ENCODE measurements at regions not wholly inside any gene's neighbourhood (a gene's known extent, or its start where the extent isn't known, plus 50 kb on each side); places are given as distances from the start of the nearest gene placed in this dataset.

- no peak for TF ChIP-seq CTCF (IDR thresholded peaks at IDR 0.05)
- Mint-ChIP-seq H3K36me3 (ENCODE audit: low read depth) (no peaks in the 10 kb centered on the region), H3K27ac (no peak overlapping the region), H3K4me1 (peaks cover 14% of the 10 kb centered on the region), H3K27me3 (no peaks in the 10 kb centered on the region), H3K9me3 (peaks cover 4% of the 10 kb centered on the region), H3K4me3 (no peak overlapping the region)
- ChIA-PET CTCF (no interaction called here), POLR2A (interaction anchor here (0.8 kb wide), 1 partner anchor 27 kb away, joined by 3 read pairs; no protein-coding TSS in a partner anchor)
- ATAC-seq (ENCODE audit: low read depth) = no peak
- DNase-seq = no peak
- intact Hi-C loops (cut with micrococcal nuclease) = loop anchor here (1.0 kb wide), 1 partner anchor 8 kb away; no protein-coding TSS in a partner anchor
Measured at GRCh38 chr2:95539290-95539689, 52.5 kb upstream of the TRIM43 start.

DNA sequence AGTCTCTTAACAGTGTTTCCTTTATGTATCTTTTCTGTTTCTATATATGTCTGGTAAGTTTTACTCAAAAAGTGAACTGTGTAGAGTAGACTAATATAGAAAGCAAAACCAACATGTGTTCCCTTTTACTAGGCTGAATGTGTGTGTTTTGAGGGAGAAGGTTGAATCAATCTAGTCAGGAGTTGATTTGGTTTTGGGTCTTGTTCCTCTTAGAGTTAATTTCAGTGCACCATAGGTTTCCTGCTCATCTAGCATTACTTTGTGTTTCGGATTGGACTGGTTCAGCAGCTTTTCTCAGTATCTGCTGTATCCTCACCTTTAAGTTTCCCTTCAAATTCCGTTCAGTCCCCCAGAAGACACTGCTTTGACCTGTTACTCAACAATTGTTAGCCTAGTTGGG, 52.0 kb upstream of the TRIM43 start:
- ChIA-PET CTCF (no interaction called here), POLR2A (no interaction called here)
- no peaks in the 10 kb centered on the region for H3K27me3 Mint-ChIP-seq
- no peaks in the 10 kb centered on the region for H3K36me3 Mint-ChIP-seq (ENCODE audit: low read depth)
- peak overlapping the region; percentile 64 for H3K27ac Mint-ChIP-seq
- ATAC-seq (ENCODE audit: low read depth) (no peak), DNase-seq (no peak)
- peaks cover 4% of the 10 kb centered on the region for H3K9me3 Mint-ChIP-seq
- H3K4me3 Mint-ChIP-seq = no peak overlapping the region
- H3K4me1 Mint-ChIP-seq = peaks cover 14% of the 10 kb centered on the region
- TF ChIP-seq CTCF (IDR thresholded peaks at IDR 0.05) = no peak
- intact Hi-C loops (cut with micrococcal nuclease) = loop anchor here (1.0 kb wide), 1 partner anchor 9 kb away; no protein-coding TSS in a partner anchor
